Right forelimb (tissue), 1 donor: ENCODE measurements at regions not wholly inside any gene's neighbourhood (a gene's known extent, or its start where the extent isn't known, plus 50 kb on each side); places are given as distances from the start of the nearest gene placed in this dataset.

Experiments
- DNase-seq: peaks from one replicate; pipeline ENCODE4 v3.0.0-alpha.2; 2018

DNA sequence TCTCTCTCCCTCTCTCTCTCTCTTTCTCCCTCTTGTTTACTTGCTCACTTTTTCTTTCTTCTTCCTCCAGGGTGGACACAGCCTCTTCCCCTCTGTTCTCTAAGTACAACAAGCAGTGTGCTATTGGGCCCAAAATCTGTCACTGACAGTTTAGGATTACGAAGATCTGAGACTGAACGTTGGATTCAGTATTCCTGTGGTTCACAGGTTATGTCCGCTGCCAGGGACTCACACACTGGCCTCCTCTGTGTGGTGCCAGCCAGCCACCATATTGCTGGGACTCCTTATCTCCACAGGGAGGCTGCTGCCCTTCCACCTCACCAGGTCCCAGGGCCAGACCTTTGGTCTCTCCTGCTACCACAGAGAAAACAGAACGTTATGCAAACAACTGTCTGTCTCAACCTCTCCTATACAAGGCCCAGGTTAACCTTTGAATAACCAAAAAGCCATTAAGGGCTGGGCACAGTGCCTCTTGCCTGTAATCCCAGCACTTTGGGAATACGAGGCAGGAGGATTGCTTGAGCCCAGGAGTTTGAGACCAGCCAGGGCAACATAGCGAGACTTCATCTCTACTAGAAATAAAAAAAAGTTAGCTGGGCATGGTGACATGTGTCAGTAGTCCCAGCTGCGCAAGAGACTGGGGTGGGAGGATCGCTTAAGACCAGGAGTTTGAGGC is 171.9 kb upstream of the RAB4A start:
- peak; percentile 9 for DNase-seq

DNA sequence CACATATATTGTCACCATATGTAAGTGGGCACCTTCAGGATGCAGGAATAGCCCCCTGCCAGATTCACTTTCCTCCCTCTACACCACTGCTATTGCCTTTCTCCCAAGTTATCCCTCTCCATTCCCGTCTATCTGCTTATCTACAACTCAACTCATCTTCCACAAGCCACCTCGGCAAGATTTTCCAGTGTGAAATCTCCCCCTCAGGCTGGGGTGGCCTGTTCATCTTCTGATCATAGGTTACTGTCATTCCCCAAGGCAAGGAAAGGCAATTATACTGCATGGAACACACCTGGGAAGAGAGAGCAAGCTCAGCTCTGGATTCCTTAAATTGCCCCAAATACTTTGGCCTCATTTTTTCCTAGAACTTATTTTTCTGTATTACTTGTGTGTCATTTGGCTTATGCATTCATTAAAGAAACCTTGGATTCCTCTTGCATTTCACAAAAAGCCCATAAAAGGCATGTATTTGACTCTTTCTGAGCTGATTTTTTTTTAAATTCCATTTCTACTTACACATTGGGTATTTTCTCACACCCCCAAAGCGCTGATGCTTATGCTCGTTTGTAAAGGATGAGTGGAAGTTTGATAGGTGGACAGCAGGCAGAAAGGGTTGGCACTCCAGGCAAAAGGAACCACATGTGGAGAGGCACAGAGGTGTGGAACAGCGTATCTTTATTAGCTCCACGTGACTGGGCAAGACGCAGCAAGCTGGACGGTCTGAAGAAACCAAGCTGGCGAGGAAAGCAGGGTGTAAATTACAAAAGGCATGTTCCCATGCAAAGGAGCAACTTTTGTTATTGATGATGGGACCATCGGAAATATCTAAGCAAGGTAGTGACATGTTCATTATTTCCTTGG is 169.7 kb upstream of the RAB4A start:
- DNase-seq, result peak; percentile 27

DNA sequence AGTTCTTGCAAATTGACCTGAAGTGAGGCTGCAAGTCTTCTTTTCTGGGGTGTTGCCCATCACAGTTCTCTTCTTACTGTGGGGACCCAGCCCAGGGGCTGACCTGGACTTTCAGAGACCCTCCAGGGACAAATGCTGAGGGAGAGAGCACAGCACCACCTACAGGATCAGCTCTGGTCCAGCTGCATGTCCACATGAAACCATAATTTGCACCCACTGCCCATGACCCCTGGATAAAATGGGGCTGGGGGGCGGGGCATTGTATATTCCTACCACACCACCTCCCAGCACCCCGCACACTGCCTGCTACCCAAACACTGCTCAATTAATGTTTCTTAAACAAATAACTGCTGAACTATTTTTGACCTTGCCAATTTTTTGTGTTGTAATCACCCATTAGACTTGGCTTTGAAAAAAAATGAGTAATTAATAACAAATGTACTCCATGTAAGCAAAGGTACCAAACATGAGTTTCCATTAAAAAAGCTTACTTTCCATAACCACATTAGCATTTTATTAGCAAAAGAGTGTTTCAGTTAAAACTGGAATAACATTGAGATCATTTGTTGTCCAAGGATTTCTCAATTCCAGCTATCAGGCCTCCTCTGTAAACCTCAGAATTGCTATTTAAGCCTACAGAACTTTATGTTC is 168.0 kb upstream of the RAB4A start:
- peak; percentile 26 for DNase-seq

DNA sequence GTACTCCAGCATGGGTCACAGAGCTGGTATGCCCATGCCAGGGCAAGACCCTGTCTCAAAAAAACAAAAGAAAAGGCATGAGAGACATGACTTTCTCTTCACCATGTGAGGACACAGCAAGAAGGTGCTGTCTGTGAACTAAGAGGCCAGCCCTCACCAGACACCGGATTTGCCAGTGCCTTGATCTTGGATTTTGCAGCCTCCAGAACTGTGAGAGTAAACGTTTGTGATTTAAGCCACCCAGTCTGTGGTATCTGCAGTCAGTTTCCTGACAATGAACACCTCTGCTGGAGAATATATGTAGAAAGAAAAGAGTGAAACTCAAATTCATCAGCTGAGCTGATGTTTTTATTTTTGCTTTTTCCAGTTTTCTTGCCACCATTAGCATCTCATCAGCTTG is 166.3 kb upstream of the RAB4A start:
- no peak for DNase-seq

DNA sequence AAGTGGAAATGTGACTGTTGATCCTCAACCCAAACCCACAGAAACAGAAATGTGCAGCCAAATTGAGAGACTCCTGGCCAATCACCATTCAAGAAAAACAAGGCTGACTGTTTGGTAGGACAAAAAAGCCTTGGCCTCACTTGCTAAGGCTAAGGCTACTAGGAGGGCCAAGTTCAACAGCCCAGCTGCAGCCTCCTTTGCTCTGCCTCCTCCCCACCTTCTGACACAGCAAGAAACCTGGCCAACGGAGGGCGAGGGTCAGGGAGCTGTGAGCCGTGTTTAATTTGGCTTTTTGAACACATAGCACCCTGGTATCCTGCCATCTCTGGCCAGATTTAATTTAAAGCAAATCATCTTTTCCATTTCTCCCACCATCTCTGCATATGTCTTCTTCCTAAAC is 165.8 kb upstream of the RAB4A start:
- DNase-seq, result peak; percentile 20

DNA sequence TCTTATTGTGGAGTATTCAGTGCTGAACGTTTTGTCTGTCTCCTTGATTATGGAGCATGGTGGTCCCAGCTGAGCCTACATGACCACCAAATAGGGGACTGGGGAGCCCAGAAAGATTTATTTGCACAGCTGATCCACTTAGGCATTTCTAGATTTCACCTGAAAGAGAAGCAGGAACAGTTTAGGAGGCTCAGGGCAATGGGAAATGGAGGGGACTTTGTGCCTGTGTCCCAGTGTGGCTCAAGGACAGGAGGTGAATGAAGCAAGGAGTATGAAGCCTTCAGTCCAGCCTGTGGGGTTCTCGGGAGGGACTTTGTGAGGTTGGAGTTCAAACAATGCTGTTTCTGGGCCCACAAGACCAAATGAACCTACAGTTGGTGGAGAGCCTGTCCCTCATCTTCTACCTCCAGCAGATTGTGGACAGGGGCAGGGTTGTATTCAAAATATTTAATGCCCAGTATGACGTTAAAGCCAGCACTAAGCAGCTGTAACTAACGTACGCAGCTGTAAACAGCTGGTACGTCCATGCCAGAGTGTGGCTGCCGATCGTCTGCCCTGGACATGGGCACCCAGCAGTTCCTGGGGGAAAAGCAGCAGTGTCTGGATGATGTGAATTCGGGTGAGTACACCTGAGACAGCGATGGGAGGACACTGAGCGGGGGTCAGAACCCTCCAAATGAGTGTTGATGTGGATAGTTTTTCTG is 164.9 kb upstream of the RAB4A start:
- DNase-seq, result peak; percentile 22

DNA sequence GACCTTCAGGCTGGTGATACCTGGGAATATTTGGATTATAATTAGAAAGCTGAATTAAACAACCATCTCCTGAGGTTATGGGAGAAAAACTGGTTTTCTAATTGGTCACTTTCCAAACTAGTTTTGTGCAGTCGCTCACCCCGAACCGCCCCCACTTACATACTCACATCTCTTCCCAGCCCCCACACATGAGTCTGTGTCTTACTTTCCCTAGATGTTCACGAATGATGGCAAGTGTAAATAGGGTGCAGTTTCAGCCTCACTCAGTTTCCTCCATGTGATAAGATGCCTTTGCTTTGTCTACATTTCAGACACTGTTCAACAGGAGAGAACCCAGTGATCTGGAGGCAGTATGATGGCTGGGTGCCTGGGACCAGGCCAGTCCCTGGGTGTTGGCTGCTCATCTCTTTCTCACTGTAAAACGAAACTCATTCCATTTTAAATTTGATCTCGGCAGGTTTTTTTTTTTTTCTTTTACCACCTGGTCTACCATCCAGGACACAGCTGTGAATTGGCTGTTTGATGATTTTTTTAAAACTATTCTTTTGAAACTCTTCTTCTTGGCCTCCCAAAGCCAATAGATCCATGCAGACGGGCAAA is 164.3 kb upstream of the RAB4A start:
- peak; percentile 29 for DNase-seq

DNA sequence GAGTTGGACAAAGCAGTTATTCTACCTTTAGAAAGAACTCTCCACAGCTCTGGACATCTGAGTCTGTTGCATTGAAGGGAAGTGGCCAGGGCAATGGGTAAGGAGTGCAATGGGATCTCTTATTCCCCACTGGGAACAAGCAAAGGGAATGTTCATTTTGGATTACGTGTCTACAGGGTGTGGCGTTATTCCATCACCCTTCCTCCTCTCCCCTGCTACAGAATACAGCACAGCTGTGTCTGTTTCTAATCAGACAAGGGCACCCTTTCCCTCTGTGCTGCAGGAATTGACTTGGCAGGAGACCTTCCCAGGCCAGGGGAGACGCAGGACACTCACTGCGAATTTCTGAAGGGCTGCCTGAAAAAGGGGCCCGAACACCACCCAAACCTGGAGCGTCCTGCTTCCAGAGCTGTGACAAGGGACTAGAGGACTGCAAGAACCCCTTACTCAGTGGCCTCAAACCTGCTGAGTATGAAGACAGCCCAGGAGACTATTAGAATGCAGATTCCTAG is 163.6 kb upstream of the RAB4A start:
- peak; percentile 34 for DNase-seq

DNA sequence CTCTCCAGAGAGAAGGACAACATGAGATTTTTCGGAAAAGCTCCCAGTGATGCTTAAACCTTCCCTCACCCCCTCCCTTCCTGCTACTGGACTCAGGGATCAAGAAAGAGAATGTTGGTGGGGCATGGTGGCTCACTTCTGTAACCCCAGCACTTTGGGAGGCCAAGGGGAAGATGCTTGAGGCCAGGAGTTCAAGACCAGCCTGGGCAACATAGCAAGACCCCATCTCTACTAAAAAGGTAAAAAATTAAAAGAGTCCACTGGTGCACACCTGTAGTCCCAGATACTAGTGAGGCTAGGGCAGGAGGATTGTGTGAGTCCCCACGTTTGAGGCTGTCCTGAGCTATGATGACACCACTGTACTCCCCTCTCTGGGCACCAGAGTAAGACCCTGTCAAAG is 162.9 kb upstream of the RAB4A start:
- no peak for DNase-seq

DNA sequence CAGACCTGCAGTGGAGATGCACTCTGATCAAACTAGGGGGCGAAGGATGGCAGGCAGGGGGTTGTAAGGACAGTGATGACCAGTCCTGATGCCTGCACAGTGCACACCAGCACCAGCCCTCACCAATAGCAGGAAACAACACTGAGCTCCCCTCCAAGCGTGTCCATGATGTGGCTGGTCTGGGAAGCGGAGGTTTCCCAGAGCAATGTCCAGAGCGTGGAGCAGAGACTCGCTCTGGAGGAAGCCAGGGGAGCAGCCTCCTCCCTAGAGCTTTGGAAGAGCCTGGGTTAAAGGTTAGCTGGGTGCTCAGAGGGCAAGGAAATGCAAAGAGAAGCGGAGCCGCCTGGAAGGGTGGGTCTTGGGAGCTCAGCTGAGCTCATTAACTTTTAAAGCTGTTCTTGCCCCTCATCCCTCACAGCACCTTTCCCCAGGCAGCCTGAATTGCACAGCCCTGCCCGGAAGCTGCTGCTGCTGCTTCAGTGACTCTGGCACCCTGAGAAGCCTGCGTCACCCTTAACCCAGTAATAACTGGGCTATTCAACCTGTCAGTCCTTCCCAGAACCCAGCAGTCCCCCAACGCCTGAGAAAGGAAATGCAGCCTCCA is 162.2 kb upstream of the RAB4A start:
- no peak for DNase-seq

DNA sequence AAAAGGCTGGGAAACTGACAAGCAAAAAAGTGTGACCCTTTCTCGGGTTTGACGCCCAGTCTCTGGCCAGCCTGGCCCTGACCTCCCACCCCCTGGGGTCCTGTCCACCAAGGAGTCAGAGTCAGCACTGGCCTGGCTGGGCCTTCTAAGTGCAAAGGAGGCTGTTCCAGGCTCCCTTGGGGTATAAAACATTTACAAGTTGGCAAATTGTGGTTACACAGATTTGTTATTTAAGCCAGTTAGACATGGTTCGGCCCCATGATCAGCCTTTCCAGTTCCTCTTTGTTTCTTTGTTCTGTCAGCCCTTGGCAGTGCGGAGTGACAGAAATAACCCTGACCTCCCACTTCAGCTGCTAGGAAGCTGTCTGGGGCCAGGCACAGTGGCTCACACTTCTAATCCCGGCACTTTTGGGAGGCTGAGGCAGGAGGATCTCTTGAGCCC is 161.6 kb upstream of the RAB4A start:
- DNase-seq, result no peak

DNA sequence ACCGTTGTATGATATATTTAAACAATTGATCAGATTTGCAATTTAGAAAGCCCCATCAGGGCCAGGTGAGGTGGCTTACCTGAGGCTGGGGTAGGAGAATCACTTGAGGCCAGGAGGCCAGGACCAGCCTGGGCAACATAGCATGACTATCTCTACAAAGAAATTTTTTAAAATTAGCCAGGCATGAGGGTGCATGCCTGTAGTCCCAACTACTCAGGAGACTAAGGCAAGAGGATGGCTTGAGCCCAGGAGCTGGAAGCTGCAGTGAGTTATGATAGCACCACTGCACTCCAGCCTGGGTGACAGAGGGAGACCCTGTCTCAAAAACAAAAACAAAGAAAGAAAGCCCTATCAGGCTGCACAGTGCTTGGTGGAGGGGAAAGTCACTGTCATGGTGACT is 159.9 kb upstream of the RAB4A start:
- no peak for DNase-seq

DNA sequence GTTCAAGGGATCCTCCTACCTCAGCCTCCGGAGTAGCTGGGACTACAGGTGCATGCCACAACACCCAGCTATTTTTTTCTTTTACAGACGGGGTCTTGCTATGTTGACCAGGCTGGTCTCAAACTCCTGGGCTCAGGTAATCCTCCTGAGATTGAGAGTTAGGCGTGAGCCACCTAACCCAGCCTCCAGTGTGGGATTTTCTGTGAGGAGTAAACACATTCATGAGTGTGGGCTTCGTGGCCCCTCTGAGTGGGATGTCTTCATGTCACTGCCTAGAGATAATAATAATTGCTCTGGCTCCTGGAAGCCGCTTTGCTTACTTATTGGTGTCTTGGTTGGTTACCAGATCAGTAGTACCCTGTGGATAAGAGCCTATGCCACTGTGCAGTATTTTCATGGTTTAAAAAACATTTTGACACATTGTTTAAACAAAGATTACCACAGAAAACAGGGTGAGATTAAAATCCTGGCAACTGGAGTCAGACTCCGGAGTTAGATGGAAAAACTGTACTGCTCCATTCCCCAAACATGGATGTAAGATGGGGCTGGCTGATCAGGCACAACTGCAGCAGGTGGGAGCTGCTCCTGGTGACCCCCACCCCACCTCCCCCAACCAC is 159.1 kb upstream of the RAB4A start:
- no peak for DNase-seq

DNA sequence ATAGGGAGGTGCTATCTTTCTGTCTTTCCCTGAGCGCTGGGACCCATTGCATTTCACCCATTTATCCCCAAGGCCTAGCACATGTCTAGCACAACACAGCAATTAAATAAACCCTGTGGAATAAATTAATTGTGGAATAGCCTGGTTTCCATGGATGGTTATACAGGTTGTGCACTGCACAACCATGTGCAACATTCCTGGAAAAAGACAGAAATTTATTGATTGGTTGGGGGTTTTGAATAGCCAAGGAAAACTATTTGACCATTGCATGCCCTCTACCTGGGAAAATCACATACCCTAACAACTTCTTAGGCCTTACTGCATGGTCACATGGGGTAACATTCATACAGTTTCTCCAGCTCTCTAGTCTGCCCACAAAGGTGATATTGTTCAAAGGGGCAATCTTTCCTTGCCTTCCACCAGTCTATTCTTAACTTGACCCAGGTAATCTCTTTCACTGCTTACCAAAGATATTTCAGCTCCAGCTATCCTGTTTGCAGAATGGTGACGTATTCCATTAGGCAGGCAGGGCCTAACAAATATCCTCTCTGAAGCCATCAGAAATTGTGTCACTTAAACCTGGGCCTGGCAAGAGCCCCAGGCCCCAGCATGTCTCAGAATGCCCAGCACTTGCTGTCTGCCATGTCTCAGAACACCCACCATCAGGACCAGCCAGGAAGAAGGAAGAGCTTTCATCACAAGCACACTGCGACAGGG is 157.9 kb upstream of the RAB4A start:
- no peak for DNase-seq

DNA sequence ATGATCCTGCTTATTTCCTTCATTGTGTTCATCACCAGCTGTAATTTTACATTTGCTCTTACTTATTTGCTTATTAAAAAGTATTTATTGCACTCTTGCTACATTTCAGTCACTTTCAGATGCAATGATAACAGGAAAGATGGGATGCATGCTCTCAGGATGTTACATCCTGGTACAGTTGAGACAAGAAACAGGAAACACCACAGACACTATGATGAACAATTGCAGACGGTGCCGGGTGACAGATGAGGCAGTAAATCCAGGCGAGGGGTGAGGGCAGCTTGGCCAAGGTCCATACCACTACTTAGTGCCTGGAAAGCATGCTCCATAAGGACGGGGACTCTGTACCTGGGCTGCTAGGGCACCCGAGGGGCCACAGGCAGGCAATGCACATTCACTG is 156.6 kb upstream of the RAB4A start:
- DNase-seq, result no peak

DNA sequence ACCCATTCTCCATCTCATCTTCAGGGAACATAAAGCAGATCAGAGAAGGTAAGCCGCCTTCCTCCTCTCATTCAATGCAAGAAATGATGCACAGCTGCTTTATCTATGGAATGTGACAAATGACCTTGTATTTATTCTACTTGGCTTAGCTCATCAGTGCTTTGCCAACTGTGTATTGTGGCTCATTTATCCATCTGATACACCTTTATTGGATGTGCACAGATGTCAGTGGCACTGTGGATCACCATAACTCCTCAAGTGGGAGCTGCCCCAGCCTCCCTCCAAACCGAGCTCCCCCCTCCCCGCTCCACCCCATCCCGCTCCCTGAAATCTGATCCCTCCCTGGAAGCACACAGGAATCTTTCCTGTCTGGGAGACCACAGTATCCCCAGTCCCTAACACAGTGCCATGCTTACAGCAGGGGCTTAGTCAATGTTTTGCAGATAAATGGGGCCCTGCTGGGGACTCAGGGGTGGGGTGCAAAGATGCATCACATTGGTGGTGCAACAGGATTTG is 156.0 kb upstream of the RAB4A start:
- no peak for DNase-seq

DNA sequence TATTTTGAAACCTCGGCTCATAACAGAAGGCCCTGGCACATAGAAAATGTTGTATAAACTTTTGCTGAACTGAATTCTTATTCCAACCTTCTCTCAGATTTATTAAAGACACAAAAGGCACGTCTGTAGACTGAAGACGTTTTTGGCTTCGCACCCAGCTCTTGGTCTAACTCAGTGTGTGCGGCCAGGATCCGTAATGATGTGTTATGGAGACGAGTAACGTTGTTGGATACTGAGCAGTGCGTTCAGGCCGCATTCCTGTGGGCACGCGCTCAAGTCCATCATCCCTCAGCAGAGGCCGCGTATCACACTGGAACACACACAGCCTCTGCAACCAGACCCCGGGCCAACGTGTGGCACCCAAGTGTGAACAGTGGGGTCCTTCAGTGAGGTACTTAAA is 154.8 kb upstream of the RAB4A start:
- DNase-seq, result peak; percentile 69

DNA sequence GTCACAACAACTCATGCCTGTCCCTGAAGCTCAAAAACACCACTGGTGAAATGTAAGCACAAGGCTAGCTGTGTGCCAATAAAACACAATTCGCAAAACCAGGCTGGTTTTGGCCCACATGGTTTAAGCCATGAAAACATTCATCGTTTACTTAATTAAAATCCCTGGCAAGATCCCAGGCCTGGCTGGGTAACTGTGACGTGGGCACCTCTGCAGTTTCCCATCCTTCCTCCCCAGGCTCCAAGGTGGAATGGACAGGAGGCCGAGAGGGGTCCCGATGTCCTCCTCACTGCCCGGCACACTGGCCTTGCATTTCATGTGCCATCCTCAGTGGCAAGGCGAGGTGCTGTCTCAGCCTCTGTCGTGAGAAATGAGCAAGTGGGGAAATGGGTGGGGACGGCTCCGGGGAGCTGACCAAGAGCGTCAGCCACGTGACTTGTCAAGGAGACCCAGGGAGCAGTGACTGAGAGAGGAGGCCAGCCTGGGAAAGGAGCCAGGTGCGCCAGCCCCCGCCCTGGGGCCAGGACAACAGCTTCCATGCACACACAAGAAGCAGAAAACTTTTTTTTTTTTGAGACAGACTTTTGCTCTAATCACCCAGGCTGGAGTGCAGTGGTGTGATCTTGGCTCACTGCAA is 153.1 kb upstream of the RAB4A start:
- DNase-seq, result no peak

DNA sequence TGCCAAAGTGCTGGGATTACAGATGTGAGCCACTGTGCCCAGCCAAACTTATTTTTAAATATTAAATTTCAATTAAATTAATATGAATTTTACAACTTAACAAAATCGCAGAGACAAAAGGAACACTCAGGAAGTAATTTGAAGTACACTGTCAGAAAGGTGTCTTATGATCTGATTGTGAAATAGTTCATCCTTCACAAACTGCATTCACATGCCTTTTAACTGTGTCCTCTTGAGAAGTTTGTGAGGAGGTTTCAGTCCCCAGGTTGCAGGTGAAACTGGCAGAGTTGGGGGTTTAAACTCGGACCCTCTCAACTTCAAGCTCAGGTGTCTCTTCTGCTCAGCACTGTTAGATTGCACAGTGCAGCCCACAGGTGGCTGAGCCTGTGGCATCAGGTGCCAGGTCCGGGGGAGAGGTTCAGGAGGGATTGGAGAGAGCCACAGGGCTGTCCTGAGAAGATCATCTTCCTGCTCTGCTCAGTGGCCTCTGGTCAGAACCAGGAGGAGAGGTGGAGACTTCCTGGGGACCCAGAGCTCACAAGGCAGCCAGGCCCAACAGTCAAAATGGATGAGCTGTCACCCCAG is 152.3 kb upstream of the RAB4A start:
- DNase-seq, result no peak

DNA sequence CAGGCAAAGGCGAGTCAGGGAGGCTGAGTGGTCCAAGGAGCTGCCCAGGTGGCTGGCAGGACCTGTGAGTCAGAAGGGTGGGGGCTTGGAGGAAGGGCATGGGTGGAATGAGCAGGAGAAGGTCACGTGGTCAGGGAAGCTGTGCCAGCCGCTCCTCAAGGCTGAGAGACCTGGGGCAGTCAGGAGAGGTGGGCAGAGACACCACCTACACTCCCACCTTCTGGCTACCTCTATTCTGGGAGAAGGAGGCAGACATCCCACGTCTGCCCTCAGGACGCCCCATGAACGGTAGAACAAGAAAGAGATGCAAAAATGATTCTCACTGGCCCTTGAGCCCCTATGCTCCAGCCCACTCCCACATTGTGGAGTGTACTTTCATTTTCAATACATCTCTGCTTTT is 151.8 kb upstream of the RAB4A start:
- DNase-seq, result no peak
